Thymus (tissue), 11 donors: ENCODE measurements at regions not wholly inside any gene's neighbourhood (a gene's known extent, or its start where the extent isn't known, plus 50 kb on each side); places are given as distances from the start of the nearest gene placed in this dataset.

ENCODE experiments used
- DNase-seq, 9 donors: peaks; one replicate each; pipeline ENCODE4 v3.0.0-alpha.2; 2013; ENCODE audit warnings: low spot score in 9 of 9, low read depth in 6 of 9, missing footprints in 1 of 9
- H3K27ac ChIP-seq, 2 donors: one replicate each; pipeline ENCODE4 v1.5.1; 2013; ENCODE audit warnings: control low read depth in 1 of 2, low read depth in 1 of 2, low read length in 1 of 2, mild to moderate bottlenecking in 1 of 2, moderate library complexity in 1 of 2
- H3K27me3 ChIP-seq, 2 donors: one replicate each; pipeline ENCODE4 v1.5.1; 2013; ENCODE audit warnings: low read length in 1 of 2; ENCODE audit not compliant: control insufficient read depth in 2 of 2, insufficient read depth in 1 of 2
- H3K36me3 ChIP-seq, 2 donors: one replicate each; pipeline ENCODE4 v1.5.1; 2013; ENCODE audit warnings: low read length in 1 of 2, mild to moderate bottlenecking in 1 of 2, moderate library complexity in 1 of 2; ENCODE audit not compliant: control insufficient read depth in 2 of 2, insufficient read depth in 2 of 2
- H3K4me1 ChIP-seq, 2 donors: one replicate each; pipeline ENCODE4 v1.5.1; 2013; ENCODE audit warnings: low read length in 2 of 2; ENCODE audit not compliant: control insufficient read depth in 2 of 2, insufficient read depth in 2 of 2
- H3K4me3 ChIP-seq, 2 donors: one replicate each; pipeline ENCODE4 v1.5.1; 2013; ENCODE audit warnings: low read length in 2 of 2, control low read depth in 1 of 2, mild to moderate bottlenecking in 1 of 2
- H3K9me3 ChIP-seq, 2 donors: one replicate each; pipeline ENCODE4 v1.5.1; 2013; ENCODE audit warnings: low read length in 1 of 2, mild to moderate bottlenecking in 1 of 2; ENCODE audit not compliant: control insufficient read depth in 2 of 2, insufficient read depth in 1 of 2
- WGBS: extraction: QIAGEN DNeasy Blood & Tissue Kit; methylation state at CpG from one replicate; pipeline ENCODE4 v1.1.7; 2013; 5-methylcytosine and 5-hydroxymethylcytosine counted together
- donor health status: healthy.

DNA sequence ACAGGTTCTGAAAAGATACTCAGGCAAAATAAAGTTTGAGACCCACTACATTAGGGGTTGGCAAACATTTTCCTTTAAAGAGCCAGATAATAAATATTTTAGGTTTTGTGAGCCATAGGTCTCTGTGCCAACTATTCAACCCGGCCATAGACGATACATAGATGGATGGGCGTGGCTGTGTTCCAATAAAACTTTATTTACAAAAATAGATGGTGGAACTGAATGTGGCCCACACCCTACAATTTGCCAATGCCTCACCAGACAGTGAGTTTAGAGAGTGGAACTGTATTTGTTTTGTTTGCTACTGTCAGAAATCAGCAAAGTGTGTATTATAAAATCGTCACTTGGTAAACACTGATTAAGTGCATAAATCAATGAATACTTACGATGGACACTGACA is 78.0 kb downstream of the ACKR3 start:
- H3K9me3 ChIP-seq = no peaks in the 10 kb centered on the region
- H3K4me1 ChIP-seq = no peaks in the 10 kb centered on the region
- DNase-seq = no peak
- H3K36me3 ChIP-seq = no peaks in the 10 kb centered on the region
- WGBS = 94% methylated on average over 5 of the region's 5 CpGs
- no peak overlapping the region for H3K27ac ChIP-seq
- H3K27me3 ChIP-seq = no peaks in the 10 kb centered on the region
- H3K4me3 ChIP-seq = no peak overlapping the region

- peaks cover 0 to 3% of the 10 kb centered on the region in 2 donors for H3K27me3 ChIP-seq
- H3K4me1 ChIP-seq = no peaks in the 10 kb centered on the region
- no peaks in the 10 kb centered on the region for H3K36me3 ChIP-seq
- WGBS = 91% methylated on average over 1 of the region's 1 CpG
- H3K4me3 ChIP-seq = no peak overlapping the region
- DNase-seq = no peak
- H3K27ac ChIP-seq = no peak overlapping the region
- H3K9me3 ChIP-seq = no peaks in the 10 kb centered on the region
These were observed 84.2 kb downstream of the ACKR3 start for GRCh38 chr2:236653863-236654262.

DNA sequence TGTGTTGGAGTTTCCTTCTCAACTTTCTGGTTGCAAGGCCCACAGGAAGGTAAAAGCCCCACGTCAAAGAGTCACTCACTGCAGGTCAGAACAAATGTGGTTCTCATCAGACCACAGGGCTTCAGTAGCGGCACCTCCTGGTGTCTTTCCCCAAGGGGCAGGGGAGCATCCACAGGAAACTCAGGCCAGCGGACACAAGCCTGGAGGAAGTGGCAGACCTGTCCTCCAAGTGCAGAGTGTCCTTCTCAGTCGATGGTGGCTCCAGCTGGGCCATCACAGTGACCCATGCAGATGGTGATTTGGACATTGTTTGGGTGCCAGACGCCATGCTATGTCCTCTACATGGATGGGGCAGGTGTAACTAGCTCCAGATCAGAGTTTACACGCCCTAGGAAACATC is 84.9 kb downstream of the ACKR3 start:
- Histone ChIP-seq H3K4me1 (no peaks in the 10 kb centered on the region), H3K36me3 (no peaks in the 10 kb centered on the region), H3K27ac (no peak overlapping the region), H3K9me3 (no peaks in the 10 kb centered on the region), H3K27me3 (peaks cover 0 to 3% of the 10 kb centered on the region in 2 donors), H3K4me3 (no peak overlapping the region)
- WGBS = 76% methylated on average over 6 of the region's 6 CpGs
- no peak for DNase-seq

DNA sequence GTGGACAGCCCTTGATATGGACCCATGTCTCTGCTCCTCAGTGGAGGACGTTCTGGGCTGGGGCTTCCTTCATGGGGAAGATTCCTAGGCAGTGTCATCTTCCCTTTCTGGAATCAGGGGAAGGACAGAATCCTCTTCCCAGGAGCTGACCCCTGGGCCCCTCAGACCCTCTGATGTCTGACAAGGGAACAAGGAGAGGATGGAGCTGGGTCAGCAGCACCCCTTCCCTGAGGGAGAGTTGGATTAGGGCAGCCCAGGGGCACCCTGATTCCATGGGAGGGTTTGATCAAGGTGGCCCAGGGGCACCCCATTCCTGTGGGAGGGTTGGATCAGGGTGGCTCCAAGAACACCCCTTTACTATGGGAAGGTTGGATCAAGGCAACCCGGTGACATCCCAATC is 86.5 kb downstream of the ACKR3 start:
- H3K4me1 ChIP-seq = no peaks in the 10 kb centered on the region
- no peak overlapping the region for H3K27ac ChIP-seq
- H3K36me3 ChIP-seq = no peaks in the 10 kb centered on the region
- DNase-seq = no peak
- no peak overlapping the region for H3K4me3 ChIP-seq
- 87% methylated on average over 2 of the region's 2 CpGs for WGBS
- H3K27me3 ChIP-seq = peaks cover 0 to 3% of the 10 kb centered on the region in 2 donors
- H3K9me3 ChIP-seq = no peaks in the 10 kb centered on the region

- DNase-seq = no peak
- no peaks in the 10 kb centered on the region for H3K36me3 ChIP-seq
- 92% methylated on average over 2 of the region's 2 CpGs for WGBS
- H3K27ac ChIP-seq = no peak overlapping the region
- peaks cover 0 to 3% of the 10 kb centered on the region in 2 donors for H3K27me3 ChIP-seq
- H3K4me3 ChIP-seq = no peak overlapping the region
- H3K9me3 ChIP-seq = no peaks in the 10 kb centered on the region
- no peaks in the 10 kb centered on the region for H3K4me1 ChIP-seq
These were observed 87.1 kb downstream of the ACKR3 start for GRCh38 chr2:236656721-236657120.

- WGBS = 95% methylated on average over 5 of the region's 5 CpGs
- no peak for DNase-seq
These were observed 87.6 kb downstream of the ACKR3 start for GRCh38 chr2:236657215-236657614.

DNA sequence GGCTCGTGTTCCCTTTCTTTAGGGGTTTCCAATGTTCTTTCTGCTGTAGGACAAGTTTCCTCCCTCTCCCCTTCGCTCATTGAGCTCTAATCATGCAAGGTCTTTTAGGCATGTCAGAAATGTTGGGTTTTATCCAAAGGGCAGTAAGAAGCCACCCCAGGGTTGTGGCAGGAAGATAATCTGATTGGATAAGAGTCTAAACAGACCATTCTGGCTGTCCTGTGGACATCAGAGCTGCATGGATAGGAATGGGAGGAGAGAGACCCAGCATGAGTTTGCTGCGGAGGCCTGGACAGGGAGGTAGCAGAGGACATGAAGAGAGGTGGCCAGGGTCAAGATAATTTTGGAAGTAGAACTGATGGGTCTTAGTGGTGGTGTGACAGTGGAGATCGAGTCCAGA is 88.2 kb downstream of the ACKR3 start:
- H3K27ac ChIP-seq = no peak overlapping the region
- H3K27me3 ChIP-seq = peaks cover 0 to 3% of the 10 kb centered on the region in 2 donors
- WGBS = 92% methylated on average over 4 of the region's 4 CpGs
- no peaks in the 10 kb centered on the region for H3K36me3 ChIP-seq
- no peak for DNase-seq
- H3K4me3 ChIP-seq = no peak overlapping the region
- H3K4me1 ChIP-seq = no peaks in the 10 kb centered on the region
- H3K9me3 ChIP-seq = no peaks in the 10 kb centered on the region

More at GRCh38 chr2:236657215-236657614, 87.6 kb downstream of the ACKR3 start:
- Histone ChIP-seq H3K4me1 (no peaks in the 10 kb centered on the region), H3K4me3 (no peak overlapping the region), H3K9me3 (no peaks in the 10 kb centered on the region), H3K27me3 (peaks cover 0 to 3% of the 10 kb centered on the region in 2 donors), H3K36me3 (no peaks in the 10 kb centered on the region), H3K27ac (no peak overlapping the region)

DNA sequence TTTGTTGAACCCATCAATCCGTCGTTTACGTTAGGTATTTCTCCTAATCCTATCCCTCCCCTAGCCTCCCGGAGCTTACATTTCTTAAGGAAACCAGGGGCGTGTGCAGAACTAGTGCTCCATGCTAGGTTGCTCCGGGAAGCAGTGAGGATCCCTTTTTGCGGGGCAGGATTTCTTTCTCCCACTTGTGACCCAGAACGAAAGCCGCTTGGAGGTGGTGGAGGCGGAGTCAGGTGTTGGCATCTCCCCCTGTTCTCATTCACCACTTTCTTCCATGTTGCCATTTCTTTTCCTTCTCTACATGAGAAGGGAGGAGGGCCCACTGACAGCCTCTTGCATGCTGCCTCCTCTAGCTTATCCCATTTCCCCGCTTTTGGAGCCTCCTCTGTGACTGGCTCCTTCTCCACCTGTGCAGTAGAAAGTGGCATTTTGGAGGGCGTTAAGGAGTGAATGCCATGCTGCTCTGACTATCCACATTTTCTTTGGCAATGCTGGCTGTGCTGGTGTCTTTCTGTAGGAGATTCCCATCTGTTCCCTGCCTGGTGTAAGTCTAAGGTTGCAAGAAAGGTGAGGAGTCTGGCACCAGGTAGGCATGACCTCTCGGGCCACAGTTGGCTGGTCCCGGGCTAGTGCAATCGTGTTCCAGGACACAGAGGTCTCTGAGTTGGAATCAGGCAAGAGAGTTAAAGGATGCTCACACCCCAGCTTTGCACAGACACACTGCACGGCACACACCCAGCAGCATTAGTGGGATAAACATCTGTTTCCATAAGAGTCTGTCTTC is 89.5 kb downstream of the ACKR3 start:
- H3K9me3 ChIP-seq = no peaks in the 10 kb centered on the region
- 91% methylated on average over 16 of the region's 16 CpGs for WGBS
- no peak overlapping the region for H3K27ac ChIP-seq
- no peak overlapping the region for H3K4me3 ChIP-seq
- peaks cover 0 to 5% of the 10 kb centered on the region in 2 donors for H3K27me3 ChIP-seq
- no peak for DNase-seq
- no peaks in the 10 kb centered on the region for H3K36me3 ChIP-seq
- no peaks in the 10 kb centered on the region for H3K4me1 ChIP-seq

DNA sequence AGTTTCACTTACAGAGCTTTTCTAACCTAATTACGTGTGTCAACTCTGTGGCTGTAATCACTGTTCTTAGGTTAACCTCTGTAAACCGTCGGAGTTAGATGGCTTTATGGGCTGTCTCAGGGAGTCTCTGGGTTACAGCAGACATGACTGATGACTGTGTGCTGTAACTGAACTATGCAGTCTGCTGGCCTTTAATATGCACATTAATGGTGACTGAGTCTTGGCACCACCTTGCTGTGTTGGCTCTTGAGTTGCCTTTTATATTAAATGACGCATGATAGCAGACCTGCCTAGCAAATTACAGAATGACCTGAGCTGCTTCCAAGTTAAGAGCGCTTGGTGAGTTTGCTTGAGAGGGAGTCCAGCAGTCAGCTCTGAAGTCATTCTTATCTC is 90.1 kb downstream of the ACKR3 start:
- Histone ChIP-seq H3K27ac (no peak overlapping the region), H3K27me3 (peaks cover 0 to 5% of the 10 kb centered on the region in 2 donors), H3K9me3 (no peaks in the 10 kb centered on the region), H3K4me1 (no peaks in the 10 kb centered on the region), H3K4me3 (no peak overlapping the region), H3K36me3 (no peaks in the 10 kb centered on the region)
- 74% methylated on average over 5 of the region's 5 CpGs for WGBS
- no peak for DNase-seq
